ENCODE measurements at regions not wholly inside any gene's neighbourhood (a gene's known extent, or its start where the extent isn't known, plus 50 kb on each side); places are given as distances from the start of the nearest gene placed in this dataset.

- no peak for FAIRE-seq
- dilution Hi-C loops (cut with MboI; ENCODE audit: extremely low pct_ligation_motif_present, low sequenced_read_pairs) = no loop called here
Measured at GRCh38 chr12:82300611-82301010, 57.6 kb downstream of the CCDC59 start.

GRCh38 chr12:82299319-82300025 lies 58.7 kb downstream of the CCDC59 start:
- Histone ChIP-seq H4K20me1 (ENCODE audit: control insufficient read depth, extremely low read depth, insufficient read depth, low read length) (no peaks in the 10 kb centered on the region), H3K27me3 (ENCODE audit: control insufficient read depth, extremely low read depth, insufficient read depth, low read length) (no peaks in the 10 kb centered on the region), H3K9me1 (ENCODE audit: control insufficient read depth, extremely low read depth, insufficient read depth, low read length) (no peaks in the 10 kb centered on the region), H3K4me1 (ENCODE audit: control insufficient read depth, extremely low read depth, insufficient read depth, low read length) (no peaks in the 10 kb centered on the region), H3K9me3 (ENCODE audit: control insufficient read depth, low read depth, low read length) (no peaks in the 10 kb centered on the region), H2AFZ (ENCODE audit: control insufficient read depth, low read length) (no peak overlapping the region), H3K9ac (ENCODE audit: control insufficient read depth, extremely low read depth, insufficient read depth, low read length) (no peak overlapping the region), H3K79me2 (ENCODE audit: control insufficient read depth, insufficient read depth, low read length) (no peaks in the 10 kb centered on the region), H3K36me3 (ENCODE audit: control insufficient read depth in 2 of 2, extremely low read depth in 1 of 2, insufficient read depth in 2 of 2, low read length in 2 of 2) (no peaks in the 10 kb centered on the region), H3K27ac (ENCODE audit: control insufficient read depth, insufficient read depth, low read length) (no peak overlapping the region), H3K4me3 (ENCODE audit: control insufficient read depth in 2 of 3, extremely low read depth in 1 of 3, insufficient read depth in 2 of 3, low read depth in 1 of 3, low read length in 3 of 3) (no peak overlapping the region), H3K4me2 (ENCODE audit: control insufficient read depth, extremely low read depth, insufficient read depth, low read depth, low read length) (no peak overlapping the region)
- TF ChIP-seq EZH2 (IDR thresholded peaks at IDR 0.05; ENCODE audit: low read length) (no peak), CTCF (optimal IDR thresholded peaks at IDR 0.05 in 1 of 3, IDR thresholded peaks at IDR 0.05 in 1 of 3, conservative IDR thresholded peaks at IDR 0.05 in 1 of 3; ENCODE audit: extremely low read depth in 1 of 3, insufficient read depth in 2 of 3, low read length in 3 of 3) (no peak)
- DNase-seq (ENCODE audit: low read depth, low spot score) (no peak), FAIRE-seq (no peak)
- dilution Hi-C loops (cut with MboI; ENCODE audit: extremely low pct_ligation_motif_present, low sequenced_read_pairs) = no loop called here

More at GRCh38 chr12:82300611-82301010, 57.6 kb downstream of the CCDC59 start:
- no peaks in the 10 kb centered on the region for H4K20me1 ChIP-seq (ENCODE audit: control insufficient read depth, extremely low read depth, insufficient read depth, low read length)
- no peak overlapping the region for H3K9ac ChIP-seq (ENCODE audit: control insufficient read depth, extremely low read depth, insufficient read depth, low read length)
- no peak overlapping the region for H3K4me2 ChIP-seq (ENCODE audit: control insufficient read depth, extremely low read depth, insufficient read depth, low read depth, low read length)
- H3K9me3 ChIP-seq (ENCODE audit: control insufficient read depth, low read depth, low read length) = no peaks in the 10 kb centered on the region
- no peaks in the 10 kb centered on the region for H3K9me1 ChIP-seq (ENCODE audit: control insufficient read depth, extremely low read depth, insufficient read depth, low read length)
- H3K4me3 ChIP-seq (ENCODE audit: control insufficient read depth in 2 of 3, extremely low read depth in 1 of 3, insufficient read depth in 2 of 3, low read depth in 1 of 3, low read length in 3 of 3) = no peak overlapping the region
- no peaks in the 10 kb centered on the region for H3K36me3 ChIP-seq (ENCODE audit: control insufficient read depth in 2 of 2, extremely low read depth in 1 of 2, insufficient read depth in 2 of 2, low read length in 2 of 2)
- no peaks in the 10 kb centered on the region for H3K27me3 ChIP-seq (ENCODE audit: control insufficient read depth, extremely low read depth, insufficient read depth, low read length)
- DNase-seq (ENCODE audit: low read depth, low spot score) = no peak
- H2AFZ ChIP-seq (ENCODE audit: control insufficient read depth, low read length) = no peak overlapping the region
- no peaks in the 10 kb centered on the region for H3K79me2 ChIP-seq (ENCODE audit: control insufficient read depth, insufficient read depth, low read length)
- TF ChIP-seq EZH2 (IDR thresholded peaks at IDR 0.05; ENCODE audit: low read length) = no peak
- TF ChIP-seq CTCF (optimal IDR thresholded peaks at IDR 0.05 in 1 of 3, IDR thresholded peaks at IDR 0.05 in 1 of 3, conservative IDR thresholded peaks at IDR 0.05 in 1 of 3; ENCODE audit: extremely low read depth in 1 of 3, insufficient read depth in 2 of 3, low read length in 3 of 3) = no peak
- no peaks in the 10 kb centered on the region for H3K4me1 ChIP-seq (ENCODE audit: control insufficient read depth, extremely low read depth, insufficient read depth, low read length)
- no peak overlapping the region for H3K27ac ChIP-seq (ENCODE audit: control insufficient read depth, insufficient read depth, low read length)
